ENCODE measurements at regions not wholly inside any gene's neighbourhood (a gene's known extent, or its start where the extent isn't known, plus 50 kb on each side); places are given as distances from the start of the nearest gene placed in this dataset.

GRCh38 chr3:72382460-72382859 lies 465.8 kb downstream of the SHQ1 start:
- no peaks in the 10 kb centered on the region for H3K9me3 ChIP-seq (replicated peaks)
- peaks cover 68% of the 10 kb centered on the region for H3K4me1 ChIP-seq
- no peaks in the 10 kb centered on the region for H3K27me3 ChIP-seq (ENCODE audit: low read depth)
- no peak for DNase-seq
- TF ChIP-seq, protein P1, sequence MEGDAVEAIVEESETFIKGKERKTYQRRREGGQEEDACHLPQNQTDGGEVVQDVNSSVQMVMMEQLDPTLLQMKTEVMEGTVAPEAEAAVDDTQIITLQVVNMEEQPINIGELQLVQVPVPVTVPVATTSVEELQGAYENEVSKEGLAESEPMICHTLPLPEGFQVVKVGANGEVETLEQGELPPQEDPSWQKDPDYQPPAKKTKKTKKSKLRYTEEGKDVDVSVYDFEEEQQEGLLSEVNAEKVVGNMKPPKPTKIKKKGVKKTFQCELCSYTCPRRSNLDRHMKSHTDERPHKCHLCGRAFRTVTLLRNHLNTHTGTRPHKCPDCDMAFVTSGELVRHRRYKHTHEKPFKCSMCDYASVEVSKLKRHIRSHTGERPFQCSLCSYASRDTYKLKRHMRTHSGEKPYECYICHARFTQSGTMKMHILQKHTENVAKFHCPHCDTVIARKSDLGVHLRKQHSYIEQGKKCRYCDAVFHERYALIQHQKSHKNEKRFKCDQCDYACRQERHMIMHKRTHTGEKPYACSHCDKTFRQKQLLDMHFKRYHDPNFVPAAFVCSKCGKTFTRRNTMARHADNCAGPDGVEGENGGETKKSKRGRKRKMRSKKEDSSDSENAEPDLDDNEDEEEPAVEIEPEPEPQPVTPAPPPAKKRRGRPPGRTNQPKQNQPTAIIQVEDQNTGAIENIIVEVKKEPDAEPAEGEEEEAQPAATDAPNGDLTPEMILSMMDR (IDR thresholded peaks at IDR 0.05; ENCODE audit: borderline replicate concordance), result no peak
- H3K36me3 ChIP-seq, result peaks cover 13% of the 10 kb centered on the region
- intact Hi-C loops (cut with micrococcal nuclease), result no loop called here
- no peak overlapping the region for H3K4me3 ChIP-seq
- H3K27ac ChIP-seq (replicated peaks), result no peak overlapping the region

- H3K4me3 ChIP-seq, result no peak overlapping the region
- no peaks in the 10 kb centered on the region for H3K9me3 ChIP-seq (replicated peaks)
- peaks cover 66% of the 10 kb centered on the region for H3K4me1 ChIP-seq
- TF ChIP-seq, protein P1 (IDR thresholded peaks at IDR 0.05; ENCODE audit: borderline replicate concordance), result no peak
- no peaks in the 10 kb centered on the region for H3K27me3 ChIP-seq (ENCODE audit: low read depth)
- peaks cover 21% of the 10 kb centered on the region for H3K36me3 ChIP-seq
- no peak for DNase-seq
- intact Hi-C loops (cut with micrococcal nuclease), result no loop called here
- H3K27ac ChIP-seq (replicated peaks), result no peak overlapping the region
Measured at GRCh38 chr3:72381584-72381983, 466.7 kb downstream of the SHQ1 start.

- Histone ChIP-seq H3K9me3 (replicated peaks) (no peaks in the 10 kb centered on the region), H3K36me3 (peaks cover 23% of the 10 kb centered on the region), H3K4me3 (no peak overlapping the region), H3K27me3 (ENCODE audit: low read depth) (no peaks in the 10 kb centered on the region), H3K27ac (replicated peaks) (no peak overlapping the region), H3K4me1 (peaks cover 61% of the 10 kb centered on the region)
- intact Hi-C loops (cut with micrococcal nuclease), result no loop called here
- TF ChIP-seq, protein P1 (IDR thresholded peaks at IDR 0.05; ENCODE audit: borderline replicate concordance), result no peak
- DNase-seq, result no peak
Measured at GRCh38 chr3:72380711-72381493, 467.3 kb downstream of the SHQ1 start.

- H3K27me3 ChIP-seq (ENCODE audit: low read depth), result no peaks in the 10 kb centered on the region
- no peak for DNase-seq
- no peaks in the 10 kb centered on the region for H3K9me3 ChIP-seq (replicated peaks)
- peaks cover 55% of the 10 kb centered on the region for H3K4me1 ChIP-seq
- TF ChIP-seq, protein P1 (IDR thresholded peaks at IDR 0.05; ENCODE audit: borderline replicate concordance), result no peak
- no peak overlapping the region for H3K4me3 ChIP-seq
- peaks cover 23% of the 10 kb centered on the region for H3K36me3 ChIP-seq
- intact Hi-C loops (cut with micrococcal nuclease), result no loop called here
- no peak overlapping the region for H3K27ac ChIP-seq (replicated peaks)
Measured at GRCh38 chr3:72380193-72380592, 468.1 kb downstream of the SHQ1 start.

GRCh38 chr3:72379500-72380187 lies 468.6 kb downstream of the SHQ1 start:
- intact Hi-C loops (cut with micrococcal nuclease), result no loop called here
- H3K4me1 ChIP-seq, result peaks cover 49% of the 10 kb centered on the region

More at GRCh38 chr3:72379500-72380187, 468.6 kb downstream of the SHQ1 start:
- Histone ChIP-seq H3K9me3 (replicated peaks) (no peaks in the 10 kb centered on the region), H3K4me3 (no peak overlapping the region), H3K27ac (replicated peaks) (no peak overlapping the region), H3K27me3 (ENCODE audit: low read depth) (no peaks in the 10 kb centered on the region), H3K36me3 (peaks cover 23% of the 10 kb centered on the region)
- DNase-seq, result no peak
- TF ChIP-seq, protein P1 (IDR thresholded peaks at IDR 0.05; ENCODE audit: borderline replicate concordance), result no peak
